ENCODE measurements at regions not wholly inside any gene's neighbourhood (a gene's known extent, or its start where the extent isn't known, plus 50 kb on each side); places are given as distances from the start of the nearest gene placed in this dataset.

GRCh38 chr2:215191477-215191876, 53.1 kb upstream of the ABCA12 start:
- FAIRE-seq, result no peak
- TF ChIP-seq CTCF (IDR thresholded peaks at IDR 0.05; ENCODE audit: insufficient read depth, missing control alignments), result no peak
- no peak for DNase-seq (ENCODE audit: insufficient read length, low spot score)

GRCh38 chr2:215190588-215190987, 52.2 kb upstream of the ABCA12 start:
- FAIRE-seq, result no peak
- no peak for DNase-seq (ENCODE audit: insufficient read length, low spot score)

GRCh38 chr2:215189393-215189792, 51.0 kb upstream of the ABCA12 start:
- FAIRE-seq (no peak), DNase-seq (ENCODE audit: insufficient read length, low spot score) (no peak)
- TF ChIP-seq CTCF (IDR thresholded peaks at IDR 0.05; ENCODE audit: insufficient read depth, missing control alignments), result no peak

More at GRCh38 chr2:215190588-215190987, 52.2 kb upstream of the ABCA12 start:
- no peak for TF ChIP-seq CTCF (IDR thresholded peaks at IDR 0.05; ENCODE audit: insufficient read depth, missing control alignments)
